ENCODE measurements at regions not wholly inside any gene's neighbourhood (a gene's known extent, or its start where the extent isn't known, plus 50 kb on each side); places are given as distances from the start of the nearest gene placed in this dataset.

DNA sequence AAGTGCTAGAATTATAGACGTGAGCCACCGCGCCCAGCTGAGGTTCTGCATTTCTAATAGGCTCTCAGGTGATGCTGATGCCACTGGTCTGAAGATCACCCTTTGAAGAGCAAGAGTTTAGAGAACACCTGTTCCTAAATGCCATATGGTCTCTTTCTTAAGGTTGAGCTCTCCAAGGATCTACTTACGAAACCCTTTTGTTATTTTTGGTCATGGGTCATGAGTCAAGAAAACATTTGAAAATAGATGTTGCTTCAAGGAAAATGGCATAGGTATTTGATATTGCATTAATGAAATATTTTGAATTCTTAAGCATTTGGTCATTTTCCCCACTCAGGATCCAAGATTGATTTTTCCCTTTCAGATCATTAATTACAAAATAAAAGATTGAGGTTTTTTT, 74.7 kb upstream of the SOX2 start:
- TF ChIP-seq TAF1 (IDR thresholded peaks at IDR 0.05; ENCODE audit: low read depth) (no peak), EGR1 (IDR thresholded peaks at IDR 0.05) (no peak), EP300 (IDR thresholded peaks at IDR 0.05; ENCODE audit: borderline replicate concordance) (no peak), YY1 (IDR thresholded peaks at IDR 0.05; ENCODE audit: low read depth) (no peak)
